Fibroblast of mammary gland (primary cell): ENCODE measurements at regions not wholly inside any gene's neighbourhood (a gene's known extent, or its start where the extent isn't known, plus 50 kb on each side); places are given as distances from the start of the nearest gene placed in this dataset.
A peak's percentile ranks its signal among the peaks of the same experiment; 100 is the strongest.

Experiments
- DNase-seq: peaks from one replicate; pipeline ENCODE4 v3.0.0-alpha.2; 2010; ENCODE audit warnings: low read depth
- H3K4me3 ChIP-seq: 2 replicates; pipeline ENCODE4 v1.5.1; 2011; ENCODE audit warnings: low read depth, mild to moderate bottlenecking, low read length, moderate library complexity; ENCODE audit not compliant: control insufficient read depth
- TF ChIP-seq, protein P1 (sequence below): conservative IDR thresholded peaks from 2 replicates; pipeline ENCODE4 v1.5.1; 2011; ENCODE audit warnings: low read depth, low read length, inconsistent platforms; ENCODE audit not compliant: control insufficient read depth, insufficient read depth

- no peak for DNase-seq
- TF ChIP-seq, protein P1, sequence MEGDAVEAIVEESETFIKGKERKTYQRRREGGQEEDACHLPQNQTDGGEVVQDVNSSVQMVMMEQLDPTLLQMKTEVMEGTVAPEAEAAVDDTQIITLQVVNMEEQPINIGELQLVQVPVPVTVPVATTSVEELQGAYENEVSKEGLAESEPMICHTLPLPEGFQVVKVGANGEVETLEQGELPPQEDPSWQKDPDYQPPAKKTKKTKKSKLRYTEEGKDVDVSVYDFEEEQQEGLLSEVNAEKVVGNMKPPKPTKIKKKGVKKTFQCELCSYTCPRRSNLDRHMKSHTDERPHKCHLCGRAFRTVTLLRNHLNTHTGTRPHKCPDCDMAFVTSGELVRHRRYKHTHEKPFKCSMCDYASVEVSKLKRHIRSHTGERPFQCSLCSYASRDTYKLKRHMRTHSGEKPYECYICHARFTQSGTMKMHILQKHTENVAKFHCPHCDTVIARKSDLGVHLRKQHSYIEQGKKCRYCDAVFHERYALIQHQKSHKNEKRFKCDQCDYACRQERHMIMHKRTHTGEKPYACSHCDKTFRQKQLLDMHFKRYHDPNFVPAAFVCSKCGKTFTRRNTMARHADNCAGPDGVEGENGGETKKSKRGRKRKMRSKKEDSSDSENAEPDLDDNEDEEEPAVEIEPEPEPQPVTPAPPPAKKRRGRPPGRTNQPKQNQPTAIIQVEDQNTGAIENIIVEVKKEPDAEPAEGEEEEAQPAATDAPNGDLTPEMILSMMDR, result no peak
- H3K4me3 ChIP-seq, result no peak overlapping the region
Measured at GRCh38 chr2:190807886-190808285, 72.7 kb upstream of the GLS start.

DNA sequence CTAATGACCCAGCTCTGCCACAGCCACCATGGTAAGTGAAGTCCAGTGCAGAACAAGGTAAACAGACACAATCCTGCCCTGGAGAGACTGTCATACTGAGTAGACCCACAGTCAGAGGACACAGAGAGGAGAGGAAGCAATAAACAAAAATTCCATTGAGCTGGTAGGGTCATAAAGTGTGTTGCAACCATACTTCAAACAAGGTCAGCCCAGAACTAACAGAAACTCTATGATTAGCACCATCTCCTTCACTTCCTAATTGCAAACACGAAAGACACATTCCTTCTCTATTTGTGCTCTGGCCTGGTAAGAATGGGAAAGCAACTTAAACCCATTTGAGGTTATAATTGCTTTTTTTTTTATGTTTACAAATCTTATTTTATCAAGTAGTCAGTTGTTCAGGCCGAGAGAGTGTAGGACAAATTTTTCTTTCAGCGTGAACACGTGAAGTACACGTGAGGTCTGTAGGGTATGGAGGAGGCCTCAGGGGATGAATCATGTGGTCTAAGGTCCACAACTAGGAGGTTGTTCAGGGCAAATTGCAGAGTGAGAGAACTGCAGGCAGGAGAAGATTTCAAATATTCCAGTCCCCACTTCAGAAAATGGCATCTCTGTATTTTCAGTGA is 71.4 kb upstream of the GLS start:
- no peak for DNase-seq
- H3K4me3 ChIP-seq, result no peak overlapping the region
- TF ChIP-seq, protein P1, result no peak

DNA sequence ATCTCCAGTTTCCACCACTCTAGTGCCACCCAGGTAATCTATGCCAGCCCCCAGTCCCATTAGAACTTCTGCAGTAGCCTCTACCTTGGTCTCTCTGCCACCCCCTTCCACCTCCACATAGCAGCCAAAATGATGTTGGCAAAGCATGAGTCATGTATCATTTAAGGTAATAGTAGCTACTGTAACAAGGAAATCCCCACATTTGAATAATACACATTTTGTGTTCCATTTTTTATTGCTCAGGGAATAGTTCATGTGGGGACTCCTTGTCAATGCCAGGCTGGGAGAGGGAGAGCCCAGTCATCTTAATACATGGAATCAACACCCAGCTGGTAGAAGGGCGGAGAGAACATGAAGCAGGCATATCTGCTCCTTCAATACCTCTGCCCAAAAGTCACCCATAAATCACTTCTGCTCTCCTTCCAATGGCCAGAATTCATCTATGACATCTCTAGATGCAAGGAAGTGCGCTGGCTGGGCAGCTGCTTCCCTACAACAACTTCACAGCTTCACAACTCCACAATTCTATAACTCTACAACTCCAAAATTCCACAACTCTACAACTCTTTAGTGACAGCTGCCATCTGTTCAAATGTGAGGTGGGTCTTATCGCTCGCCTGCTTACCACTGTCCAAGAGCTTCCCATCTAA is 70.6 kb upstream of the GLS start:
- no peak for DNase-seq
- TF ChIP-seq, protein P1, result no peak

DNA sequence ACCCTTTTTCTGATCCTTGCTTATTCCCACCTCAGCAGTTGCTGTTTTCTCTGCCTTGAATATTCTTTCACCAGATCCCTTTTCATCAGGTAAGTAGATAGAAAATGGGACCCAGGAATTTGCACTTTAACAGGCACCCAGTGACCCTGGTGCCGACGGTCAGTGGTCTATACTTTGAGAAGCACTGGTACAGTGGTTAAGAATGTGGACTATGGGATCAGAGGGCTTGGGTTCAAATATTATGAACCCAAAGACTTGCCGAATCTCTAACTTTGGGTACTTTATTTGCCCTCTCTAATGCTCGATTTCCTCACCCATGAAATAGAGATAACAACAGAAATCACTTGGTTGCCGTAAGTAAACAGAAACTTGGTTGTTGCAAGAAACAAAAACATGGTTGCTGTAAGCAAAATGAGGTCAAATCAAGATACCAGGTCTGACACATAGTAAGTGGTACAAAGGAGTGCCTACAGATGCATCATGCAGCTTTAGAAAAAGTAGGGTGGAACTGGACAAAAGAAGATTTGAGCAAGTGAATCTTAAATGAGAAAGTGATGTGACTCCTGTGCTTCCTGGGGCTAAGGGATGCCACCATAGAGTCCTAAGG is 69.5 kb upstream of the GLS start:
- H3K4me3 ChIP-seq, result no peak overlapping the region
- TF ChIP-seq, protein P1, result no peak
- no peak for DNase-seq

More for the DNA sequence above, 70.6 kb upstream of the GLS start:
- no peak overlapping the region for H3K4me3 ChIP-seq

DNA sequence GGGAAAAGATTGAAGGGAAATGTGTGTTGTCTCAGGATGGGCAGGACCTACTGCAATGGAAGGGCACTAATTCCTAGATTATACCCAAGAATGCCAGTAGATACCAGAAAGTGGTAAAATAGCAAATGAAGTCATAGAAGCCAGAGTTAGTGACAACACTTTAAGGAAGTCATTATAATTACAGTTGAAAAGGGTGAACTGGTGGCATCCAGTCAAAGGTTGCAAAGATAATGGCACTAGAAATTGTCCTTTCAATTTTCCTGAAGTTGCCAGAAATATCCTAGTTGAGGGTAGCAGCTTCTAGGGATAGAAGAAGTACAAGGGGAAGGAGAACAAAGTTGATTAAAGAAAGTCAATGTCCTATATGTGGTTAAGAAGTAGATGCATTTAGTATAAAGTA is 68.8 kb upstream of the GLS start:
- DNase-seq, result no peak
- TF ChIP-seq, protein P1, result no peak
- no peak overlapping the region for H3K4me3 ChIP-seq

GRCh38 chr2:190812506-190813294 is 67.9 kb upstream of the GLS start:
- DNase-seq, result peak; percentile 21
- TF ChIP-seq, protein P1, result no peak
- no peak overlapping the region for H3K4me3 ChIP-seq
